ENCODE measurements at regions not wholly inside any gene's neighbourhood (a gene's known extent, or its start where the extent isn't known, plus 50 kb on each side); places are given as distances from the start of the nearest gene placed in this dataset.

DNA sequence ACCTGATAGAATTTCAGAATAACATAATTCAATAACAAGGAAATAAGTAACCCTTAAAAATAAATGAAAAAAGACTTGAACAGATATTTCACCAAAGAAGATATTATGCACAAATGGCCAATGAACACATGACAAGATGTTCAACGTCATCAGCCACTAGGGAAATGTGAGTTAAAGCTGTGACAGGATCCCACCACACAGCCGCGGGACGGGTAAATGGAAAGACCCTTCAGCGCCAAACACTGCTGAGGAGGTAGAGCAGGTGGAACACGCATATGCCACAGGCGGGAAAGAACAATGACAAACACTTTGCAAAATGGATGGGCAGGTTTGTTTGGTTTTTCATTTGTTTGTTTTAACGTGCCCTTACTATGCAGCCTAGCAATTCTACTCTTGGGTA, 86.1 kb upstream of the RNF32 start:
- intact Hi-C loops (cut with DNase I), result no loop called here
- DNase-seq (ENCODE audit: low spot score), result no peak

DNA sequence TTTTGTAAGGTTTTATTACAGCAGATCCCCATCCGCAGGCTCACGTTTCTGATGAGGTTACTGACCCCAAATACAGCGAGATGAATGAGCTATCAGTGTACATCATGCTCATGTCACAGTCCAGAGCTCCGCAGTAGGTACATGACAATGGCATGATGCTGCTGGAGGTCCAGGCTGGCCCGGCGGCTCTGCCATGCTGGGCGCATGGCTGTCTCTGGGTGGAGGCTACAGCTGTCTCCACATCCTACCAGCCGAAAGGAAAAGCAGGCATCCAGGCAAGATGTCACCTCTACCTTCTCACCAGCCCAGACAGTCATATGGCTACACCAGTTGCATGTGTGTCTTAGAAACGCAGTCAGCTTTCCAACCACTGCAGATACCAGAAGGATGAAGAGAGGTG, 90.9 kb upstream of the RNF32 start:
- no peak for DNase-seq (ENCODE audit: low spot score)

DNA sequence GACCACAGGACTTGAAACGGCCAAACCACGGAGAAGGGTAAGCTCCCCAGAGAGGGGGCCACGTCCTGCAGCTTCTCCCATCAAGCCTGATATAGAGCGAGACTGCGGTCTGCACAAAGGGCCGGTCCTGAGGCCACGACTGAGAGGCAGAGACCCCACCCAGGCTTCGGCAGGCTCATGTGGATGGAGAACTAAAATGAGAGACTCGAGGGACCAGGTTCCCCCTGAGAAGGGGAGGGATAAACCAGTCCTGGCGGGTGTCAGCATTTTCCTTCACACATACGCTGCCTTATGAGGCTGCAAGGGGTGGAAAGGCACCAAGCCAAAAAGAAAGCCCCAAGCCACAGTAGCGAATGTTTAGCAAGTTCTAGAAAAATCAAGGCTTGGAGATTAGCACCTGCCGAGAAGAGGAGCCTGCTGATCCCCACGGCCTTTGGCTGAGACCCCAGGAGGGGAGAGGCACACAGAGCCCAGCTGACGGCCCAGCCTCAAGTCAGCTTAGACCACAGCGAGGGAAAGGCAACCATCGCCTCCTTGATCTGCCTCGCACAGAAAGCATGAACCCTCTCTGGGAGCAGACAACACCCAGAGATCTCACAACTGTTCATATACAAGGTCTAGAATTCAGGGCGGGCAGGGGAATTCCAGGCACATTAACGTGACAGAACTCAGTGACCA, 92.6 kb upstream of the RNF32 start:
- intact Hi-C loops (cut with DNase I), result no loop called here
- no peak for DNase-seq (ENCODE audit: low spot score)

More for the DNA sequence above, 90.9 kb upstream of the RNF32 start:
- intact Hi-C loops (cut with DNase I), result no loop called here

DNA sequence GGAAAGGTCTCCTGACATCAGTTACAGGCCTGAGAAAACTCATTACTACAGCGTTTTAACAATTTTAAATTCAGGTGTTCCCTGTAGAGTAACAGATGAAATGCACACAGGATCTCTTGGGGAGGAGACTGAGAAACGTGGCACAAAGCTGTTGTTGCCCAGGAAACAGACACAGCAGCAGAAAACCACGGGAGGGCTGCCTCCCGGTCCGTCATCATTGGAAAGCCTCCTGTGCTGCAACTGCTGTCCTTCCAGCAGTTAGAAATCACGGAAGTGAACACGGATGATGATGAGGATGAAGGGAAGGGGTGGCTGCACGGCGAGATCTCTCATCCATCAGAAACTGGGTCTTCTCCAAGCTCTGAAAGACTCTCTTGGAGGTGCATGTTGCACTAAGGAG, 94.6 kb upstream of the RNF32 start:
- DNase-seq (ENCODE audit: low spot score), result no peak
- intact Hi-C loops (cut with DNase I), result no loop called here

DNA sequence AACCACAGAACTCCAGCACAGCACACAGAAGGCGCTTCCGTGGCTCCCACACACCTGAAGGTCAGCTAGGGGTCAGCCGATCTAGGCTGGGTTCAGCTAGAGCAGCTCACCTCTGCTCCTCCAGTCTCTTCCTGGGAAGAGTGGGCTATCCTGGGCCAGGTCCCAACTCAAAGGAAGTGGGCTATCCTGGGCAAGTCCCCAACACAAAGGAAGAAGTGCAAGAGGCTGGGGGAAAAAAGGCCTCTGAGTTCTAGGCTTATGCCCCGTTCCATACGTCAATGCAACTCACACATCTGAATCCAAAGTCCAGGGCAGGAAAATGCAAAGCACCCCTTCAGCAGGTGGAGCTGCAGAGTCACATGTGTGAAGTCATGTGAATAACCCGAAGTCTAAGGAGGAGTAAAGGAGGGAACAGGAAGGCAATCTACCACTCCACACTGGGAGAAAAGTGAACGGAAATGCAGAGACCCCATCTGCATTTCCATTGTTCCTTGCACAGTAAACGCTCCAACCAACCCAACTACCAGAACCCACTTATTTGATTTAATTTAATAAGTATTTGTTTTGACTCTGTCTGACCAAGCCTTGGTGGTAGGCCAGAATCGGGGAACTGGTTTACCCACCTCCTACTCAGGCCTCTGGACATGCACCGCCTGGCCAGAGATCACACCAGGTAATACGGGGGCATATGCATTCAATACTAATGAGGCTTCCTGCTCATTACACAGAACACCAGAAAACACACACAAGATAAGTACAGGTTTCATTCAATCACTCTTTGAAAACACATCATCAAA, 95.5 kb upstream of the RNF32 start:
- DNase-seq (ENCODE audit: low spot score), result no peak
- intact Hi-C loops (cut with DNase I), result no loop called here

DNA sequence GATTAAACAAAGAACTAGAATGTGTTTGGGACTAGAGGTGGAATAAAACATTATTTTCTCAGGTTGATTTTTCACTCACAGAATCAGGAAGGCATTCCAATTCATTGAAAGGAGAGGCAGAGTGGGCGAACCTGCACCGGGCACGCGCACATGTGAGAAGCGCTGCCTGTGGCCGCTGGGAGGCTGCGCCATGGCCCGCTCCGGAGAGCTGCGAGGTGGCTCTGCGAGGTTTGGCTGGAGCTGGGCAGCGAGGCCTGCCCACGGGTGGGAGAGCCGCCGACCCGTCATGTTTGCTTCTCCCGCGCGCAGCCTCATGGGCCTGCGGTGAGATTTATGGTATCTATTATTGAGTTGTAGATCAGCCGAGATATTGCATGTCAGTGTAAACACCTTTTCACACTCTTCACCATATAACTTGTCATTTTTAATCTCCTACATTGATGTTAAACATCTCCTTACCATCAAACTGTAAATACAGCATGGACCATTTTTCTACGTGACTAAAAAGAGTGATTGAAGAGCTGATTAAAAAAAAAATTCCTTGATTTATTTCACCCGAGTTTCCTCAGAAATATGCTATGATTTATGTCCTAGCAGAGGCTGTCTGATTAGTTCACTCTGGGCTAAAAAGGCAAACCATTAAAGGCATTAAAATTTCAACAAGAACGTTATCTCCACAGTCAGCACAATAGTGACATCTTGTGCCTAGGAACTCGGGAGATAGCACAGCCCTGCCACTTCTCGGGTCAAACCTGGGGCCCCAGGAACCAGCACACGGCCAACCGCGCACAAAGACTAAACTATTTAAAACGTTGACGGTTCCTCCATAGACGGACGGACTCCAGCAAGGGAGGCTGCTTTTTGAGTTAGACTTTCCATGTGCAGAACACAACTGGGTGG, 96.6 kb upstream of the RNF32 start:
- DNase-seq (ENCODE audit: low spot score), result no peak
- intact Hi-C loops (cut with DNase I), result no loop called here

DNA sequence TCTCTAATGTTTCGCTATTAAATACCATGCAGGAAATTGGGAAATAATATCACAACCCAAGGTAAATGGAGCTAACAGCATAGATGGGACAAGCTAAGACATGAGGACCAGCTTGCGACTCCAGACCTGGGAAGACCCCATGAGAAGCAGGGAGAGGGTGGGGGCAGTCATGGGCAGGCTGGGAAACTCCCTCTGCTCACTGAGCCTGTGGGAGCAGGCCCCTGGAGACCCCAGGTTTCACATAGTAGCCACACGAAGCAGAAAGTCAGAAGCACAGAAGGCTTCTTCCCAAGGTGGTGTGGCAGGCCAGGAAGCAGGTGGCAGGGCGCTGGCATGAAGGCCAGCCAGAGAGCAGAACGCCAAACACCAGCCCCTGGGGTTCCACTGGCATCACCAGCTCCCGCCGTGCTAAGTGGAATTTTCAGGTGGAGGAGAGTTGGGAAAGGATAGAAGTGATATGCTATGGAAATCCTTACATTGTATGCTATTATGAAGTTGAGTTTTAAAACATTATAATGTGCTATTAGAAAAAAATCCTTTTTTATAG, 99.9 kb upstream of the RNF32 start:
- intact Hi-C loops (cut with DNase I), result no loop called here
- no peak for DNase-seq (ENCODE audit: low spot score)

DNA sequence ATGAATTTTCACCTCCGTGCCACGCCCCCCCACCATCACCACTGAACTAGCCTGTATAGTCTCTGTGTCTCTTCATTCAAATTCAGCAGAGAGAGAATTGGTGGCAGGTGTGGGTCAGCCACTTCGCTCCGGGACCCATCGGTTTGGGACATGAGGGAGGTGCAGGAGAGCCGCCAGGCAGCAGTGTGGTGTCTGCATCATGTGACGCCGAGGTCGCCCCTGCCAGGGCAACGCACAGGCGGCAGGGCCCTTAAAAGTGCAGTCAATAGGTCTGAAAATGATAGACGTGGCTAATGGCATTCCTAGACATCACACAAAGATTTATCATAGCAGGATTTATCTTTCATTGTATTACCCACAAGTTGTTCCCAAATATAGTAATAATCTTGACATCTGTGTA, 100.6 kb upstream of the RNF32 start:
- no peak for DNase-seq (ENCODE audit: low spot score)
- intact Hi-C loops (cut with DNase I), result no loop called here

DNA sequence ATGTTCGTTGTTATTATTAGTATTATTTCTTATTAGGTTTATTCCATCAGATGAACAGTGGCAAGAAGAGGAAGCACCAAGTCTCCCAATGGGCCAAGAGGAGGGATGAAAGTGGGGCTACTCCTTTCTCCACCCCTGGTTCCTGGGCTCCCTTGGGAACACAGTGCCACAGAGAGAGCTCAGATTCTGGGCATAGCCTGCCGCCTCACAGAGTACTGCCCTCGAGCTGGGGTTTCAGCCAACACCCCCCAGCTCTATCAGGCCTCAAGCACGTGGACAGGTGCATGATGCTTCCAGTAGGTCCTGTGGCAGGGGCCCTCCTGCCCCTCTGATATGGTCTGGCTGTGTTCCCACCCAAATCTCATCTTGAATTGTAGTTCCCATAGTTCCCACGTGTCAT, 103.6 kb upstream of the RNF32 start:
- DNase-seq (ENCODE audit: low spot score), result no peak

DNA sequence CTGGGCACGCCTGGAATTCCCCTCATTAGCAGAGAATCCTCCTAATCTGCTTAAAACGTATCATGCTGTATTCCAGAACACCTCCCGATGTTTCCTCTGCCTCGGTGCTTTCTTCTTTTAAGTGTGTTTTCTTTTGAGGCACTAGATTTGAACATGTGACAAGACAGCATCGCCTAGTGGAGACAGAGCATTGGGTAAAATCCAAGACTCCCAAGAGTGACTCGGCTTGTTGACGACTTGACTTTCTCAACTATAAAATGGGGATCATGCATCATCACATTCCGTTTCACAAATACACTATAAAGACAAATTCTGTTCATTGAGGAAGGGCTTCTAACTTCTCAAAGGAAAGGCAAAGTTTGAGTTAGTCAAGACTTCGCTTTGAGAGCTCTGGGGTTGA, 105.6 kb upstream of the RNF32 start:
- no peak for DNase-seq (ENCODE audit: low spot score)
- intact Hi-C loops (cut with DNase I), result no loop called here

More for the DNA sequence above, 103.6 kb upstream of the RNF32 start:
- intact Hi-C loops (cut with DNase I), result no loop called here

DNA sequence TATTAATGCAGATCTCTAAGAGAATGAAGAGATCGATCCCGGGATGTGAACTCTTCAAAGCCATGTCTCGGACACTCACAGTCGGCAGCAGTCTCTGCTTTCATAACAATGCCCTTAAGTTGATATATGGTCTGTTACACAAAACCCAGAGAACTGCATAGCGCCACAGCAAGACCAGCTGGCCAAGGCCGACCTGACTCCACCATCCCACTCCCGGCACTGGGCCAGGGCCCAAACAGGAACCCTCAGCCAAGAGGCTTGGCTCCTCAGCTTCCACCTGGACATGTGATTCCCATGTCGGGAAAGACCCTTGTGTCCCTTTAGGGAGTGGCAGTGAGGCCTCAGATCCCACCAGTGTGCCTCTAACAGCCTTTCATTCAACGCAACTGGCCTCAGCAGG, 106.6 kb upstream of the RNF32 start:
- no peak for DNase-seq (ENCODE audit: low spot score)
- intact Hi-C loops (cut with DNase I), result no loop called here

DNA sequence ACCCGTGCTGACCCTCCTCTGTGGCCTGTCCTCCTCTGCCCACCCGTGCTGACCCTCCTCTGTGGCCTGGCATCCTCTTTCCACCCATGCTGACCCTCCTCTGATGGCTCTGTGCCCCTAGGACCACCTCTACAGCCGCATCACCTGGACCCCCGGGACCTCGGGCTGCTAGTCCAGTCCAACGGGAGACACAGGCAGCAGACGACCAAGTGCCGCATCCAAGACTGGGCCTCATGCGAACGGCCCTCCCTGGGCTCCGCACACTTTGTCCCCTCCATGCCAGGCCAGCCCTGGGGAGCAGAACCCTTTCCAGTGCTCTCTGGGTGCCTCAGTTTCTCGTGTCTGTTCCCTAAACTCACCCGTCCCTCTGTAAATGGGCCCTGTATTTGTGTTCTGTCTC, 107.2 kb upstream of the RNF32 start:
- DNase-seq (ENCODE audit: low spot score), result no peak
- intact Hi-C loops (cut with DNase I), result no loop called here

DNA sequence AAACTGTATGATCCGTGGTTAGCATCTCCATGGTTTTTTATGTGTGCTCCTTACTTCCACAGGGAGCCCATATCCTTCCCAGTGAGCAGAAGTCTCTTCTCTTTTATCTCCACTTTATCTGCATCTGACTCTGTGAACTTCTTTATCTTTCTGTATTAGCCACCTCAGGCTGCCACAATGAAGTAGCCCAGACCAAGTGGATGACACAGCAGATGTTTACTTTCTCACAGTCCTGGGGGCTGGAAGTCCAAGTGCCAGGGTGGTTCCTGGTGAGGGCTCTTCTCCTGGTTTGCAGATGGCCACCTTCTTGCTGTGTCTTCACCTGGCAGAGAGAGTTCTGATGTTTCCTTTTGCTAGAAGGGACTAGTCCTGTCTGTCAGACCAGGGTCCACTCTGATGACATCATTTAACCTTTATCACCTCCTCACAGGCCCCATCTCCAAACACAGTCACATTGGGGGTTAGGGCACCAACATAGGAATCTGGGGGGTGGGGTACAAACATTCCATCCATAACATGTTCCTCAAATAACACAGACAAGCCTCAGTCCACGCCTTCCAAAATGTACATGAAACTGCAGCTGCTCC, 108.5 kb upstream of the RNF32 start:
- no peak for DNase-seq (ENCODE audit: low spot score)
- intact Hi-C loops (cut with DNase I), result no loop called here

DNA sequence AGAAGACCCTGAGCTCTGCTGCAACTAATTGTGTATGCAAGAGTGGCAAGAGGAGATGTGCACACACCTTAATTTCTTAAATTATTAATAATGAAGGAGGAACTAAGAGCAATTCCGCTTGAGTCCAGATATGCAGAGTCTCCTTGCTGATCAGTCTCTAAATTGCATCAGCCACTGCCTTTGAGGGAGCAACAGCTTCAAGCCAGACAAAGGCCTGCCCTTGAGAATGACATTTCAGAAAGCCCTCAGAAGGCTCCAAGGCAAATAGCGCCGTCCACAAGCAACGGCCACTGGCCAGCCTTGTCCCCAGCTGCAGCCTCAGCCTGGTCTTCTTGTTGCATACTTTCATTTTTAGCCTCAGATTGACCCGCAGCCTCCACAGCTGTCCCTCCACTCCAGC, 110.6 kb upstream of the RNF32 start:
- intact Hi-C loops (cut with DNase I), result no loop called here
- DNase-seq (ENCODE audit: low spot score), result no peak

DNA sequence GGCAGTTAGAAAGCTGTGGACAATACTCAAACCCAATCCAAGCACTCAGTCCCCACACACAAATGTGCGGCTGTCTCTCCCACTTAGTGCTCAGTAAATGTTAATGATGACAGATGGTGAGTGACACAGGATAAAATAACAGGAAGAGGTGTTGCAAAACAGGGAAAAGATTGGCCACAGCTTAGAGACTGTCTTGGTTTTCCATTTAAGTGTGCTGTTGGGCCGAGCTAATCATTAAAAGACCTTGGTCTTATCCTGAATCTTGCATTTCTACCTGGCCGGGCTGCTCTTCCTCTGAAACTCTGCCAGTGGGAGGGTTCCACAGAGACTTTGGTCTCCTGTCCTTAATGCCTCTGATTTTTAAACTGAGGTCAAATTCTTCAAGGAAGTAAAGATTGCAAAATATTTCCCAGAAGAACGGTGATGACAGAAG, 113.1 kb upstream of the RNF32 start:
- intact Hi-C loops (cut with DNase I), result no loop called here
- no peak for DNase-seq (ENCODE audit: low spot score)

DNA sequence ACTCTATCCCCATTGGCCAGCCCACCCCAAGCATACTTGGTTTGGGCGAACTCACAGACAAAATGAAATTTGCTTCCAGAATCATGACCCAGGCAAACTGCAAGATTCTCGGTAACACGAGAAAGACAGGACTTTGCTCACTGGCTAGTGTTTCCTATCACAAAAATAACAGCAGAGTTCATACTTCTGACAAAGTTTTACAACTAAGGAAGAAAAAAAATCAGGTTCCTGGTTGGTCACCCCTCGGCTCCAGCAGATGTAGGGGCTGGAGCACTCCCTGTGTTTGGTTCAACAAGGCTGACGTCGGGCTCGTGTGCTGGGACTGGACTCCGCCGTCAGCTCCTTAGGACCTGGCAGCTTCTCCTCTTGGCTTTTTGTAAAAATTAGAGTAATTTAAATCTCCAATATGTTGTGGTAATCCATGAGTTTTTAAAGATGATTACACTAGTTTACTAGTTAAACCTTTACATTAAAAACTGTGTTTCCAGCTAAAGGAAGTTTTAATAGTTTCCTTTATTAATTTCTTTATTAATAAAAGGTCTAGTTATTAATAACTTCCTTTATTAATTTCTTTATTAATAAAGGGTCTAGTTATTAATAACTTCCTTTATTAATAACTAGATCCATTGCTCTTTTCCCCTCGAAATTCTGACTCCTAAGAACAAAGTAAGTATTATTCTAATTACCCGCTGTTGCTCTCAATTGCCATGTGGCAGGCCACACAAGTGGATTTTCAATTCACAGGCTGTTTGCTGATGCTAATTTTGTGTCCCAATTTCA, 115.6 kb upstream of the RNF32 start:
- no peak for DNase-seq (ENCODE audit: low spot score)
- intact Hi-C loops (cut with DNase I), result no loop called here

DNA sequence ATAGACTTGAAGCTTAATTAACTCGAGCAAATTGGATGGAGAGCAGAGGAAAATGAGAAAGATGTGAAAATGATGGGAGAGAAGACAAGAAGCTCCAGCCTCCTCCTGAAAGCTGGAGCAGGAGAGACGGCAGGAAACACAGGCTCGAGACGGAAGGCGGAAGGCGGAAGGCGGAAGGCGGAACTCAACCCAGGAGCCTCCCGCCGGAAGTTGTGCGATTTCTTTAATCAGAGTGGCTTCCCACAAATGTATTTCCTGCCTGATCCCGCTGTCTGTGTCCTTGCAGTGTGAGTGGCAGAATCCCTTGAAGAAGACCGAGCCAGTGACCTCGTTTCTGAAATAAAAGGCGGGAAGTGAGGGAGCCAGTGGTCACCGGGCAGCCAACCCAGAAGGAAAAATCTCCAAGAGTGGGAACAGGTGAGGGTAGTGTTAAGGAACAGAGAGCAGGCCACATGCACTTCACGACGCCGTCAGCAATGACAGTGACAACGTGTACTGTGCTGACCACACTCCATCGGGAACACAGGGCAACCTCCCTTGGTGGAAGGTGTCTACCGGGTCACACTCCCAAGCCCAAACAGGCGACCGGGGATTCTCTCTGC, 117.0 kb upstream of the RNF32 start:
- intact Hi-C loops (cut with DNase I), result no loop called here
- DNase-seq (ENCODE audit: low spot score), result no peak

DNA sequence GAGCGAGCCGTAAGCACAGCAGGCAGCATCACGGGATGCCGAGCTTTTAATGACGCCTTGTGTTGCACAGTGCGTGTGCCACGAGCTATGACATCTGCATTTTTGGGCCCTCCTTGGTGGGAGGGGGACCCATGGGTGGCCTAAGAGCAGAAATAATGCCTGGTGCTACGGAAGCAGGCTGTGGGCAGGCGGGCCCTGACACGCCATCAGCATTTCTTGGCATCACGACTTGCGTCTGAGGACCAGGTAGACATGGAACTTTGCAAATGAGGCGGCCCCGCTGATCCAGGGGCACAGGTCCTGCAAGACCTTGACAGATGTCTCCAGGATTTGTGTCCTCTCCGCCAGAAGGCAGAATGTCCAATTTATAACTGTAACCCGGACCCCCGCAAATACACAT, 117.8 kb upstream of the RNF32 start:
- intact Hi-C loops (cut with DNase I), result no loop called here
- no peak for DNase-seq (ENCODE audit: low spot score)

All from posterior vena cava (tissue), 2 donors.